Stomach (tissue), 8 donors: ENCODE measurements at regions not wholly inside any gene's neighbourhood (a gene's known extent, or its start where the extent isn't known, plus 50 kb on each side); places are given as distances from the start of the nearest gene placed in this dataset.

Source experiments
- DNase-seq, 2 donors: peaks; one replicate each; pipeline versions ENCODE4 v3.0.0 to v3.0.0-alpha.2; 2013 to 2019
- H3K27ac ChIP-seq, 5 donors: fragments of 200-600 bp in 4 of 5; sonication (generic) in 4 of 5; one replicate each; pipeline ENCODE4 v1.5.1; 2013 to 2019; ENCODE audit warnings: mild to moderate bottlenecking in 1 of 5, moderate library complexity in 1 of 5
- H3K27me3 ChIP-seq, 3 donors: fragments of 200-600 bp; sonication (generic); one replicate each; pipeline ENCODE4 v1.5.1; 2017 to 2019; ENCODE audit warnings: mixed run types in 1 of 3
- H3K36me3 ChIP-seq, 4 donors: fragments of 200-600 bp; sonication (generic); 1 replicate in 3 of 4; 2 replicates in 1 of 4; pipeline ENCODE4 v1.5.1; 2016 to 2019
- H3K4me1 ChIP-seq, 4 donors: fragments of 200-600 bp; sonication (generic); one replicate each; pipeline ENCODE4 v1.5.1; 2016 to 2019
- H3K4me3 ChIP-seq, 4 donors: fragments of 200-600 bp; sonication (generic) in 3 of 4; one replicate each; pipeline ENCODE4 v1.5.1; 2016 to 2019; ENCODE audit warnings: mild to moderate bottlenecking in 1 of 4
- H3K9me3 ChIP-seq, 4 donors: fragments of 200-600 bp; sonication (generic); one replicate each; pipeline ENCODE4 v1.5.1; 2016 to 2019
- CTCF ChIP-seq, 7 experiments: fragments of 450-650 bp in 4 of 7; fragments of 200-600 bp in 3 of 7; sonication (generic) in 3 of 7; IDR thresholded peaks; one replicate each; pipeline ENCODE4 v1.5.1; 2016 to 2019; ENCODE audit warnings: antibody characterized with exemption in 7 of 7, control low read depth in 2 of 7, mild to moderate bottlenecking in 1 of 7
- EP300 ChIP-seq: sonication (generic); formaldehyde crosslinking; IDR thresholded peaks from one replicate; pipeline ENCODE4 v1.6.1; 2017; ENCODE audit warnings: antibody characterized with exemption
- POLR2A ChIP-seq, 4 donors: fragments of 450-650 bp; IDR thresholded peaks; one replicate each; pipeline ENCODE4 v1.6.1; 2016; ENCODE audit warnings: antibody characterized with exemption in 4 of 4, control low read depth in 2 of 4, mild to moderate bottlenecking in 1 of 4, moderate library complexity in 1 of 4
- POLR2AphosphoS5 ChIP-seq, 3 donors: sonication (generic); formaldehyde crosslinking; IDR thresholded peaks; one replicate each; pipeline ENCODE4 v1.6.1; 2016; ENCODE audit warnings: antibody characterized with exemption in 3 of 3
- WGBS, 5 donors: extraction: QIAGEN DNeasy Blood & Tissue Kit in 3 of 5; methylation state at CpG; one replicate each; pipeline versions ENCODE4 v1.1.5 to v1.1.7; 2013 to 2018; 5-methylcytosine and 5-hydroxymethylcytosine counted together
- intact Hi-C: fragments of 100-400 bp; cut with DNase I; formaldehyde crosslinking; loops from one replicate; pipeline ENCODE4 v1.15.1; 2023; ENCODE audit warnings: low total_unique reads
- donor health status: healthy with polysubstance abuse.
- donor health status: Bipolar disorder and iron deficiency.
- donor health status: healthy.

- no peak overlapping the region for H3K4me3 ChIP-seq
- intact Hi-C loops = no loop called here
Observed at GRCh38 chr11:98559961-98560360, 460.8 kb upstream of the CNTN5 start.

GRCh38 chr11:98561252-98561651 lies 459.5 kb upstream of the CNTN5 start:
- intact Hi-C loops = no loop called here
- no peaks in the 10 kb centered on the region for H3K36me3 ChIP-seq
- no peak overlapping the region for H3K27ac ChIP-seq
- whole genome bisulfite sequencing, 5 donors = 73 to 81% (median 75%) methylated on average over 4 of the region's 4 CpGs
- no peak for TF ChIP-seq EP300
- TF ChIP-seq CTCF (IDR thresholded peaks at IDR 0.05) = no peak
- TF ChIP-seq POLR2A (IDR thresholded peaks at IDR 0.05) = no peak
- no peak for TF ChIP-seq POLR2AphosphoS5 (IDR thresholded peaks at IDR 0.05)
- DNase-seq = no peak
- H3K27me3 ChIP-seq = no peaks in the 10 kb centered on the region
- H3K4me3 ChIP-seq = no peak overlapping the region
- no peaks in the 10 kb centered on the region for H3K4me1 ChIP-seq
- no peaks in the 10 kb centered on the region for H3K9me3 ChIP-seq

More at GRCh38 chr11:98559961-98560360, 460.8 kb upstream of the CNTN5 start:
- peak in 1 of 2 donors; percentile 5 for DNase-seq
- TF ChIP-seq EP300 (no peak), POLR2A (IDR thresholded peaks at IDR 0.05) (no peak), POLR2AphosphoS5 (IDR thresholded peaks at IDR 0.05) (no peak), CTCF (IDR thresholded peaks at IDR 0.05) (no peak)
- no peaks in the 10 kb centered on the region for H3K4me1 ChIP-seq
- no peak overlapping the region for H3K27ac ChIP-seq
- H3K27me3 ChIP-seq = no peaks in the 10 kb centered on the region
- H3K9me3 ChIP-seq = no peaks in the 10 kb centered on the region
- H3K36me3 ChIP-seq = no peaks in the 10 kb centered on the region

- DNase-seq = no peak
- no peaks in the 10 kb centered on the region for H3K36me3 ChIP-seq
Observed at GRCh38 chr11:98561877-98562395, 458.8 kb upstream of the CNTN5 start.

GRCh38 chr11:98564233-98564632 lies 456.5 kb upstream of the CNTN5 start:
- H3K36me3 ChIP-seq = no peaks in the 10 kb centered on the region
- TF ChIP-seq CTCF (IDR thresholded peaks at IDR 0.05) (no peak), EP300 (no peak), POLR2AphosphoS5 (IDR thresholded peaks at IDR 0.05) (no peak), POLR2A (IDR thresholded peaks at IDR 0.05) (no peak)
- intact Hi-C loops = no loop called here
- no peak overlapping the region for H3K4me3 ChIP-seq
- H3K27me3 ChIP-seq = no peaks in the 10 kb centered on the region
- DNase-seq = no peak
- H3K27ac ChIP-seq = no peak overlapping the region
- WGBS, 5 donors = 42 to 62% (median 51%) methylated on average over 3 of the region's 3 CpGs
- H3K9me3 ChIP-seq = peaks cover 0 to 10% (median 4%) of the 10 kb centered on the region in 4 donors
- H3K4me1 ChIP-seq = no peaks in the 10 kb centered on the region

More at GRCh38 chr11:98561877-98562395, 458.8 kb upstream of the CNTN5 start:
- H3K27ac ChIP-seq = no peak overlapping the region
- H3K4me3 ChIP-seq = no peak overlapping the region
- H3K9me3 ChIP-seq = peaks cover 0 to 6% (median 3%) of the 10 kb centered on the region in 4 donors
- intact Hi-C loops = no loop called here
- no peaks in the 10 kb centered on the region for H3K27me3 ChIP-seq
- H3K4me1 ChIP-seq = no peaks in the 10 kb centered on the region
- no peak for TF ChIP-seq EP300
- TF ChIP-seq POLR2AphosphoS5 (IDR thresholded peaks at IDR 0.05) = no peak

GRCh38 chr11:98564881-98565280 lies 455.9 kb upstream of the CNTN5 start:
- TF ChIP-seq CTCF (IDR thresholded peaks at IDR 0.05) (no peak), EP300 (no peak), POLR2A (IDR thresholded peaks at IDR 0.05) (no peak), POLR2AphosphoS5 (IDR thresholded peaks at IDR 0.05) (no peak)
- H3K27ac ChIP-seq = no peak overlapping the region
- no peaks in the 10 kb centered on the region for H3K36me3 ChIP-seq
- no peak for DNase-seq
- no peaks in the 10 kb centered on the region for H3K4me1 ChIP-seq
- no peaks in the 10 kb centered on the region for H3K27me3 ChIP-seq
- 83 to 90% (median 87%) methylated on average over 4 of the region's 4 CpGs for WGBS, 5 donors
- peaks cover 0 to 10% (median 4%) of the 10 kb centered on the region in 4 donors for H3K9me3 ChIP-seq
- intact Hi-C loops = no loop called here
- H3K4me3 ChIP-seq = no peak overlapping the region
